ENCODE measurements at regions not wholly inside any gene's neighbourhood (a gene's known extent, or its start where the extent isn't known, plus 50 kb on each side); places are given as distances from the start of the nearest gene placed in this dataset.

DNA sequence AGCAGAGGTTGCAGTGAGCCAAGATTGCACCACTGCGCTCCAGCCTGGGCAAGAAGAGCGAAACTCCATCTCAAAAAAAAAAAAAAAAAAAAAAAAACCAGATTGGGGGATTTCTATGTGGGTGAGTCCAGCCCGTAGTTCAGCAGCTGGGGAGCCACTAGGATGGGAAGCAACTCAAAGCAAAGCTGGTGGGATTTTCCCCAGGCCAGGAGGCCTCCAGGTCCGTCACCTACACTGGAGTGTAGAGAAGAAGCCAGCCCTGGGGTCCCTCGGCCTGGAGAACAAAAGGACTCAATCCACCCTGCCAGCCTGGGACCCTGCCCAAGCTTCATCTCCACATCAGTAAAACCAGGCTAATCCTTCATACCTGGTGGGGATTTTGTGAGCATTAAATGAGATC, 121.3 kb upstream of the CACNA1A start:
- no peaks in the 10 kb centered on the region for H3K9me3 ChIP-seq (ENCODE audit: low read depth)
- no peak for DNase-seq (ENCODE audit: low spot score)
- H2AFZ ChIP-seq: no peak overlapping the region
- WGBS (ENCODE audit: low lambda C conversion rate, missing lambda C conversion rate): 83% methylated on average over 4 of the region's 5 CpGs
- H3K27me3 ChIP-seq: peaks cover 31% of the 10 kb centered on the region
- H3K4me1 ChIP-seq (ENCODE audit: insufficient read depth): peaks cover 3% of the 10 kb centered on the region
- no peaks in the 10 kb centered on the region for H3K9me2 ChIP-seq (replicated peaks; ENCODE audit: insufficient read depth)
- no peak overlapping the region for H3K4me3 ChIP-seq
- H4K20me1 ChIP-seq (ENCODE audit: insufficient read depth, poor library complexity, severe bottlenecking): no peaks in the 10 kb centered on the region
- H3K36me3 ChIP-seq (replicated peaks; ENCODE audit: insufficient read depth, low read depth): no peaks in the 10 kb centered on the region
- H3K79me2 ChIP-seq: no peaks in the 10 kb centered on the region
- no peak overlapping the region for H3K27ac ChIP-seq
- no peak overlapping the region for H3K4me2 ChIP-seq
- TF ChIP-seq, protein P1, sequence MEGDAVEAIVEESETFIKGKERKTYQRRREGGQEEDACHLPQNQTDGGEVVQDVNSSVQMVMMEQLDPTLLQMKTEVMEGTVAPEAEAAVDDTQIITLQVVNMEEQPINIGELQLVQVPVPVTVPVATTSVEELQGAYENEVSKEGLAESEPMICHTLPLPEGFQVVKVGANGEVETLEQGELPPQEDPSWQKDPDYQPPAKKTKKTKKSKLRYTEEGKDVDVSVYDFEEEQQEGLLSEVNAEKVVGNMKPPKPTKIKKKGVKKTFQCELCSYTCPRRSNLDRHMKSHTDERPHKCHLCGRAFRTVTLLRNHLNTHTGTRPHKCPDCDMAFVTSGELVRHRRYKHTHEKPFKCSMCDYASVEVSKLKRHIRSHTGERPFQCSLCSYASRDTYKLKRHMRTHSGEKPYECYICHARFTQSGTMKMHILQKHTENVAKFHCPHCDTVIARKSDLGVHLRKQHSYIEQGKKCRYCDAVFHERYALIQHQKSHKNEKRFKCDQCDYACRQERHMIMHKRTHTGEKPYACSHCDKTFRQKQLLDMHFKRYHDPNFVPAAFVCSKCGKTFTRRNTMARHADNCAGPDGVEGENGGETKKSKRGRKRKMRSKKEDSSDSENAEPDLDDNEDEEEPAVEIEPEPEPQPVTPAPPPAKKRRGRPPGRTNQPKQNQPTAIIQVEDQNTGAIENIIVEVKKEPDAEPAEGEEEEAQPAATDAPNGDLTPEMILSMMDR (IDR thresholded peaks at IDR 0.05; ENCODE audit: poor library complexity): no peak
- TF ChIP-seq EZH2 (IDR thresholded peaks at IDR 0.05; ENCODE audit: borderline replicate concordance) (no peak), EZH2phosphoT487 (IDR thresholded peaks at IDR 0.05; ENCODE audit: low read depth, severe bottlenecking, unreplicated experiment) (no peak)

DNA sequence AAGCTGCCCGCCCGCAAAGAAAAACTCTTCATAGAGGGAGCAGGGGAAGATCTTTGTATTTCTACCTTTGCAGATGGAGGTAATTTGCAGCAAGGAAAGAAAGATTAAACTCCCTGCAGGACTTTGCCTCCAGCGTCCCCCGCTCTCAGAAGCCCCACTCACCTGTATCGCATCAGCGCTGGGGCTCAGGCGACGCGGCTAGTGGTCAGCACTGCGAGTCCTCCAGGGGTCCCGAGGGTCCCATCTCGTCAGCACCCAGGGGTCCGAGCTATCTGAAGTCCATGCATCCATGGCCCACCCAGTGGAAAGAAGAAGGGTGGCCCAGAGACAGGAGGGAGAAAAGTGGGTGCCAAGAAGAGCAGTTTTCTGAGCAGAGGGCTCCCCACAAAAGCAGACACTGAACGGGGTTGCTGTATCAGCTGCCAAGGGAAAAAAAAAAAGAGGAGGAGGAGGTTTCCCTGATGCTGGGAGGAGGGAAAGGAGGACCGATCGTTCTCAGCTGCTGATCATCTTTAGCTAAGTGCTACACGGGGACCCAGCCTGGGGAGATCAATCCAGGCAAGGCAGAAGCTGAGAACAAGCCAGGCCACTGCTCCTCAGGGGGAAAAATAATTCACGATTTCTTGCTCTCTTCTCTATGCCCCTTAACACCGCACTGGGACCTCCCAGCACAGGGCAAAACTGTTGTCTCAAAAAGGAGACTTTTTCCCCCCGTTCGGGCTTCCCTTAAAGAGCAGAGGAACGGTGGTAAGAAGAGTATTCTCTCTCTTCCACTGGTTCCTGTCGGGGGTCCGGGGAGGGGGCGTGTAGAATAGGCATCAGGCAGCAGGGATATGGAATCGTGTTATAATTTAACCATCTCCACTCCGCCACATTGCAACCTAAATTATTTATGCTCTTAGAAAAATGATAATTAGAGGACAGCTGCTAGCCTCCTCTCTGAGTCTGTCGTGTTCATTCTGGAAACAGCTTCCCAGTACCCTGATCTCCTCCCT, 117.7 kb upstream of the CACNA1A start:
- H4K20me1 ChIP-seq (ENCODE audit: insufficient read depth, poor library complexity, severe bottlenecking): no peaks in the 10 kb centered on the region
- H3K27me3 ChIP-seq: peaks cover 38% of the 10 kb centered on the region
- H3K9me2 ChIP-seq (replicated peaks; ENCODE audit: insufficient read depth): no peaks in the 10 kb centered on the region
- H2AFZ ChIP-seq: no peak overlapping the region
- H3K4me2 ChIP-seq: no peak overlapping the region
- TF ChIP-seq, protein P1 (IDR thresholded peaks at IDR 0.05; ENCODE audit: poor library complexity): no peak
- TF ChIP-seq EZH2phosphoT487 (IDR thresholded peaks at IDR 0.05; ENCODE audit: low read depth, severe bottlenecking, unreplicated experiment) (no peak), EZH2 (IDR thresholded peaks at IDR 0.05; ENCODE audit: borderline replicate concordance) (no peak)
- no peaks in the 10 kb centered on the region for H3K79me2 ChIP-seq
- no peaks in the 10 kb centered on the region for H3K36me3 ChIP-seq (replicated peaks; ENCODE audit: insufficient read depth, low read depth)
- H3K27ac ChIP-seq: no peak overlapping the region
- no peaks in the 10 kb centered on the region for H3K4me1 ChIP-seq (ENCODE audit: insufficient read depth)
- DNase-seq (ENCODE audit: low spot score): no peak
- WGBS (ENCODE audit: low lambda C conversion rate, missing lambda C conversion rate): 52% methylated on average over 28 of the region's 28 CpGs
- no peak overlapping the region for H3K4me3 ChIP-seq
- no peaks in the 10 kb centered on the region for H3K9me3 ChIP-seq (ENCODE audit: low read depth)

DNA sequence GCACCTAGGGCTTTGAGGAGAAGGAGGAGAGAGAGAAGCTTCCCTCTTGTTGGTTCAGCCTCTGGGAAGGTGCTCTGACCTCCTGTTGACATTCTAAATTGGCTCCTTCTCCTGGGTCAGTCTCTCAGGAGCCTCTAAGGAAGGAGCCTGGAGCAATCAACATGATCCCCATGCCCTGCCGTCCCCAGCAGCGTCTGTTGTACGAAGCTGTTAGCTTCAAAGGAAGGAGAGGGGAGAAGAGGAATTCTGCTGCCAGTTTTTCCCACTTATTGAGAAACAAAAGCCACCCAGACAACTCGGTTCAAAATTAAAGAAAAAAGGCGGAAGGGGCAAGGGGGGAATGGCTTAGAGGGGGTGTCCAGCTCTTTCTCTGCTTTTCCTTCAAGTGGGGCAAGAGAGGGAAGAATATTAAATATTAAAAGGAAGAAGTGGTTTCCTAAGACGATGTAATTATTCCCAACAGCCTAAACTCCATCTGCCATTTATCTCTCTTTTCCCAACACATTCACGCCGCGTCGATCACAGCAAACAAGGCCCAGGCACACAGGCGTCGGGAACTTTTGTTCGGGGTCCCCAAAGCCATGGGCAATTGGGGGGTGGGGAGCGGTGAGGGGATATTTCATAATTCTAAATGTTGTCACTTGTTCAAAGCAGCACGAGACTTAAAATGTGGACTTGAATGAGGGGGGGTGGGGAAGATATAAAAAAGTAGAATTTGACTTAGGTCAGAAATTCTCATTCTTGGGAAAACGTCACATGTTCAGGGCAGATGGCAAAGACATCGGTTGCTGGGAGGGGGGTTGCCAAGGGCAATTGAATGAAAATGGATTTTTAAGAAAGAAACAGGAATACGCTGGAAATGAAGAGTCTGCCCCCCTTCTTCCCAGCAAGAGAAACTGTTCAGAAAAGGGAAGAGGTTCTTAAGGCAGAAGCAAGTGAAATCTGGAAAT, 116.8 kb upstream of the CACNA1A start:
- no peak overlapping the region for H3K27ac ChIP-seq
- no peaks in the 10 kb centered on the region for H3K4me1 ChIP-seq (ENCODE audit: insufficient read depth)
- no peaks in the 10 kb centered on the region for H4K20me1 ChIP-seq (ENCODE audit: insufficient read depth, poor library complexity, severe bottlenecking)
- no peaks in the 10 kb centered on the region for H3K79me2 ChIP-seq
- TF ChIP-seq EZH2phosphoT487 (IDR thresholded peaks at IDR 0.05; ENCODE audit: low read depth, severe bottlenecking, unreplicated experiment) (no peak), EZH2 (IDR thresholded peaks at IDR 0.05; ENCODE audit: borderline replicate concordance) (no peak)
- TF ChIP-seq, protein P1 (IDR thresholded peaks at IDR 0.05; ENCODE audit: poor library complexity): no peak
- H3K27me3 ChIP-seq: peaks cover 40% of the 10 kb centered on the region
- no peak overlapping the region for H3K4me2 ChIP-seq
- no peak overlapping the region for H3K4me3 ChIP-seq
- H3K9me3 ChIP-seq (ENCODE audit: low read depth): no peaks in the 10 kb centered on the region
- no peak overlapping the region for H2AFZ ChIP-seq
- no peaks in the 10 kb centered on the region for H3K9me2 ChIP-seq (replicated peaks; ENCODE audit: insufficient read depth)
- WGBS (ENCODE audit: low lambda C conversion rate, missing lambda C conversion rate): 43% methylated on average over 18 of the region's 18 CpGs
- no peaks in the 10 kb centered on the region for H3K36me3 ChIP-seq (replicated peaks; ENCODE audit: insufficient read depth, low read depth)
- DNase-seq (ENCODE audit: low spot score): no peak

Measured in hepatocyte (in vitro differentiated cells).